OCI-LY1 (cell line): ENCODE measurements at regions not wholly inside any gene's neighbourhood (a gene's known extent, or its start where the extent isn't known, plus 50 kb on each side); places are given as distances from the start of the nearest gene placed in this dataset.

Experiments
- CTCF ChIP-seq: fragments of 200-600 bp; sonication (generic), shearing (Covaris generic); IDR thresholded peaks from 2 replicates; pipeline ENCODE4 v1.5.1; 2017; ENCODE audit warnings: mild to moderate bottlenecking, antibody characterized with exemption, low read length, moderate library complexity, mixed read lengths
- EZH2 ChIP-seq: fragments of 200-600 bp; sonication (generic), shearing (Covaris generic); IDR thresholded peaks from 2 replicates; pipeline ENCODE4 v1.8.0; 2017; ENCODE audit warnings: borderline replicate concordance, mixed run types, mild to moderate bottlenecking, antibody characterized with exemption, low read length, moderate library complexity, mixed read lengths

- TF ChIP-seq EZH2 (no peak), CTCF (no peak)
These were observed 375.8 kb downstream of the TAF11L14 start for GRCh38 chr5:18010053-18010452.
